Prostate gland (tissue), 2 donors: ENCODE measurements at regions not wholly inside any gene's neighbourhood (a gene's known extent, or its start where the extent isn't known, plus 50 kb on each side); places are given as distances from the start of the nearest gene placed in this dataset.

ENCODE experiments used
- CTCF ChIP-seq, 4 experiments: fragments of 200-600 bp in 2 of 4; fragments of 450-650 bp in 2 of 4; sonication (generic) in 2 of 4; IDR thresholded peaks; 1 replicate in 3 of 4; 2 replicates in 1 of 4; pipeline ENCODE4 v1.5.1; 2016 to 2019; ENCODE audit warnings: antibody characterized with exemption in 4 of 4, mild to moderate bottlenecking in 2 of 4, moderate library complexity in 2 of 4
- POLR2A ChIP-seq: fragments of 450-650 bp; IDR thresholded peaks from one replicate; pipeline ENCODE4 v1.6.1; 2016; ENCODE audit warnings: antibody characterized with exemption, mild to moderate bottlenecking
- POLR2AphosphoS5 ChIP-seq: sonication (generic); formaldehyde crosslinking; IDR thresholded peaks from one replicate; pipeline ENCODE4 v1.6.1; 2017; ENCODE audit warnings: antibody characterized with exemption

DNA sequence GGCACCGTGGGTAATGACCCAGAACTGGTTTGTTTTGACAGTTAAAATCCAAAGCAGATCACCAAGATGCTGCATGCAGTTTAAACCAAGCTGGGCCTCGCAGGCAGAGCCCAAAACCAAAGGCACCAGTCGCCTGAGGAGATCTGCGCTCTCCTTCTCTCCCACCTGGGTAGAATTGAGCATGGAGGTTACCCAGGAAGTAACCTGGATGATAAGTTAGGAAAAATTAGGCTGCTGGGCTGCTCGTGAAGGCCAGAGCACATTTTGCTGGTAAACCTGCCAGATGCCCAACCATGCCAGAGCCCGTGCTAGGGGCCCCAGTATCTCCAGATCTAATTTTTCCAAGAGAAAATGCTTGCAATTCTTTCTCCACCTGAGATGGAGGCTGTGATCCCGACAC, 388.3 kb upstream of the MGMT start:
- no peak for TF ChIP-seq CTCF (IDR thresholded peaks at IDR 0.05)
- TF ChIP-seq POLR2A = no peak
- no peak for TF ChIP-seq POLR2AphosphoS5
